Astrocyte (in vitro differentiated cells and primary cell): ENCODE measurements at regions not wholly inside any gene's neighbourhood (a gene's known extent, or its start where the extent isn't known, plus 50 kb on each side); places are given as distances from the start of the nearest gene placed in this dataset.
A peak's percentile ranks its signal among the peaks of the same experiment; 100 is the strongest.

Experiments
- DNase-seq: peaks from one replicate; pipeline ENCODE4 v3.0.0-alpha.2; 2010; ENCODE audit warnings: low read depth
- FAIRE-seq: peaks from 2 replicates; lab custom pipeline; 2011; peaks lifted over from hg19 to GRCh38; lab: Jason Lieb, UNC
- H2AFZ ChIP-seq: 2 replicates; pipeline ENCODE4 v1.6.0; 2012; ENCODE audit warnings: low read depth, low read length, inconsistent platforms
- H3K27ac ChIP-seq: 2 replicates; pipeline ENCODE4 v1.5.1; 2011; ENCODE audit warnings: low read depth, low read length, inconsistent platforms
- H3K27me3 ChIP-seq: 2 replicates; pipeline ENCODE4 v1.6.0; 2011; ENCODE audit warnings: low read length, inconsistent platforms; ENCODE audit not compliant: insufficient read depth
- H3K36me3 ChIP-seq: 2 replicates; pipeline ENCODE4 v1.5.1; 2011; ENCODE audit warnings: low read length, inconsistent platforms; ENCODE audit not compliant: insufficient read depth
- H3K4me1 ChIP-seq: 2 replicates; pipeline ENCODE4 v1.5.1; 2011; ENCODE audit warnings: low read length, inconsistent platforms; ENCODE audit not compliant: insufficient read depth
- H3K4me2 ChIP-seq: 2 replicates; pipeline ENCODE4 v1.6.0; 2012; ENCODE audit warnings: low read length, inconsistent platforms
- H3K4me3 ChIP-seq: 2 replicates; pipeline ENCODE4 v1.5.1; 2011; ENCODE audit warnings: low read depth, mild to moderate bottlenecking, low read length, inconsistent platforms; ENCODE audit not compliant: insufficient read depth
- H3K79me2 ChIP-seq: 2 replicates; pipeline ENCODE4 v1.6.0; 2012; ENCODE audit warnings: mild to moderate bottlenecking, low read length, inconsistent platforms; ENCODE audit not compliant: insufficient read depth
- H3K9ac ChIP-seq: 2 replicates; pipeline ENCODE4 v1.6.0; 2012; ENCODE audit warnings: mild to moderate bottlenecking, low read length, inconsistent platforms
- H3K9me3 ChIP-seq: 2 replicates; pipeline ENCODE4 v1.5.1; 2012; ENCODE audit warnings: low read depth, mild to moderate bottlenecking, low read length, inconsistent platforms; ENCODE audit not compliant: insufficient read depth
- H4K20me1 ChIP-seq: 2 replicates; pipeline ENCODE4 v1.6.0; 2012; ENCODE audit warnings: low read length, inconsistent platforms; ENCODE audit not compliant: insufficient read depth
- H3K27ac Mint-ChIP-seq: one replicate; pipeline ENCODE4 v1.8.0; 2021; ENCODE audit warnings: mild to moderate bottlenecking, mixed read lengths; ENCODE audit not compliant: unreplicated experiment
- H3K27me3 Mint-ChIP-seq: one replicate; pipeline ENCODE4 v1.8.0; 2021; ENCODE audit warnings: low read depth, mixed read lengths; ENCODE audit not compliant: unreplicated experiment
- H3K36me3 Mint-ChIP-seq: one replicate; pipeline ENCODE4 v1.8.0; 2021; ENCODE audit warnings: low read depth, mixed read lengths; ENCODE audit not compliant: unreplicated experiment
- H3K4me1 Mint-ChIP-seq: one replicate; pipeline ENCODE4 v1.8.0; 2021; ENCODE audit warnings: low read depth, mixed read lengths; ENCODE audit not compliant: unreplicated experiment
- H3K4me3 Mint-ChIP-seq: one replicate; pipeline ENCODE4 v1.8.0; 2021; ENCODE audit warnings: mild to moderate bottlenecking, moderate library complexity, mixed read lengths; ENCODE audit not compliant: unreplicated experiment
- H3K9me3 Mint-ChIP-seq: one replicate; pipeline ENCODE4 v1.8.0; 2021; ENCODE audit warnings: mild to moderate bottlenecking, mixed read lengths; ENCODE audit not compliant: unreplicated experiment
- EZH2 ChIP-seq: IDR thresholded peaks from 2 replicates; pipeline ENCODE4 v1.6.1; 2012; ENCODE audit warnings: mild to moderate bottlenecking, low read length, inconsistent platforms; ENCODE audit not compliant: insufficient read depth
- TF ChIP-seq, protein P1 (sequence below): IDR thresholded peaks from 2 replicates; pipeline ENCODE4 v1.5.1; 2011; ENCODE audit warnings: low read depth, mild to moderate bottlenecking, inconsistent platforms, low read length, moderate library complexity; ENCODE audit not compliant: insufficient read depth

DNA sequence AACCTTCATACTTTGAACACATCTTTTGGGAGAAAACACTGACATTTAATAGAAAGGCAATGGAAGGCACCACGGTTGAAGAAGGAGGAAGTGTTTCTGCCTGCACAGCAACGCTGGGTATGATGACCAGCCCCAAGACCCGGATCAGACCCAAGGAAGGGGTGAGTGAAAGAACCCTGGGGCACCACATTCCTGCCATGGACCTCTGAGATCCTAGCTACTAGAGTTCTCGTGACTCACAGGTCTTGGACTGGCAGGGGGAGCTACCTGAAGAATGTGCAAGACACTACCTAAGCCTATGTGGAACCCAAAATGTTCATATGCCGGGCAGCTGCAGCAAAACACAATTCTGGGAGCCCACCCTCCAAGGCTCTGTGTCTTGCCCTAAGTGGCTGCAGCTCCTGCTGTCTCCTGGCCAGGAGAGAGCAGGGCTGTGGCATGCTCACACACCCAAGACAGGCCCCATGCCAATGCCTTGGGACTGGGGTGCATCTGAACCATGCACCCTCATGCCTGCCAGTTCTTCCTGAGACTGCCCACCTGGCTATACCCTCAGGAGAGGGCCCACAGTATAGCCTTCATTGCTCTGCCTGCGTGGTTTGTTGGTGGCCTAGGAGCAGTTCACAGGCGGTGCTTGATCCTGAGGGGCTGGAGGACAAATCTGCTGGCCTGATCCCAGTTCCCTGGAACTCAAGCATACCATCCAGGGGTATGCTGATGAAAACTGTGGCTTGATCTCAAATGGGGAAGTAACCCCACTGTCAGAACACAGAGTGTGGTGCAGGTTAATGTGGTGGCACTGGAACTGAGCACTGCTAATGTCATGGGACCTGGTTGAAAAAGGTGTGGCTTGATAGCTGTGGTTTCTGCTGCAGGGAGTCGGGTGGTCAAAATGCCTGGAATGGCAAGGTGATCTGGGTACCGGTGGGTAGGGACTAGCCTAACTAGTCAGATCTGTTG lies 353.3 kb upstream of the ARHGEF26 start:
- Mint-ChIP-seq H3K4me3 (no peak overlapping the region), H3K9me3 (peaks cover 8% of the 10 kb centered on the region), H3K4me1 (no peaks in the 10 kb centered on the region), H3K36me3 (no peaks in the 10 kb centered on the region), H3K27ac (no peak overlapping the region), H3K27me3 (no peaks in the 10 kb centered on the region)
- H3K4me2 ChIP-seq = no peak overlapping the region
- no peaks in the 10 kb centered on the region for H3K27me3 ChIP-seq
- FAIRE-seq (no peak), DNase-seq (no peak)
- no peak overlapping the region for H3K27ac ChIP-seq
- no peaks in the 10 kb centered on the region for H3K79me2 ChIP-seq
- H3K36me3 ChIP-seq = no peaks in the 10 kb centered on the region
- no peaks in the 10 kb centered on the region for H3K4me1 ChIP-seq
- H4K20me1 ChIP-seq = no peaks in the 10 kb centered on the region
- H2AFZ ChIP-seq = no peak overlapping the region
- TF ChIP-seq, protein P1, sequence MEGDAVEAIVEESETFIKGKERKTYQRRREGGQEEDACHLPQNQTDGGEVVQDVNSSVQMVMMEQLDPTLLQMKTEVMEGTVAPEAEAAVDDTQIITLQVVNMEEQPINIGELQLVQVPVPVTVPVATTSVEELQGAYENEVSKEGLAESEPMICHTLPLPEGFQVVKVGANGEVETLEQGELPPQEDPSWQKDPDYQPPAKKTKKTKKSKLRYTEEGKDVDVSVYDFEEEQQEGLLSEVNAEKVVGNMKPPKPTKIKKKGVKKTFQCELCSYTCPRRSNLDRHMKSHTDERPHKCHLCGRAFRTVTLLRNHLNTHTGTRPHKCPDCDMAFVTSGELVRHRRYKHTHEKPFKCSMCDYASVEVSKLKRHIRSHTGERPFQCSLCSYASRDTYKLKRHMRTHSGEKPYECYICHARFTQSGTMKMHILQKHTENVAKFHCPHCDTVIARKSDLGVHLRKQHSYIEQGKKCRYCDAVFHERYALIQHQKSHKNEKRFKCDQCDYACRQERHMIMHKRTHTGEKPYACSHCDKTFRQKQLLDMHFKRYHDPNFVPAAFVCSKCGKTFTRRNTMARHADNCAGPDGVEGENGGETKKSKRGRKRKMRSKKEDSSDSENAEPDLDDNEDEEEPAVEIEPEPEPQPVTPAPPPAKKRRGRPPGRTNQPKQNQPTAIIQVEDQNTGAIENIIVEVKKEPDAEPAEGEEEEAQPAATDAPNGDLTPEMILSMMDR = no peak
- no peak for TF ChIP-seq EZH2
- H3K9ac ChIP-seq = no peak overlapping the region
- H3K9me3 ChIP-seq = no peaks in the 10 kb centered on the region
- H3K4me3 ChIP-seq = no peak overlapping the region

DNA sequence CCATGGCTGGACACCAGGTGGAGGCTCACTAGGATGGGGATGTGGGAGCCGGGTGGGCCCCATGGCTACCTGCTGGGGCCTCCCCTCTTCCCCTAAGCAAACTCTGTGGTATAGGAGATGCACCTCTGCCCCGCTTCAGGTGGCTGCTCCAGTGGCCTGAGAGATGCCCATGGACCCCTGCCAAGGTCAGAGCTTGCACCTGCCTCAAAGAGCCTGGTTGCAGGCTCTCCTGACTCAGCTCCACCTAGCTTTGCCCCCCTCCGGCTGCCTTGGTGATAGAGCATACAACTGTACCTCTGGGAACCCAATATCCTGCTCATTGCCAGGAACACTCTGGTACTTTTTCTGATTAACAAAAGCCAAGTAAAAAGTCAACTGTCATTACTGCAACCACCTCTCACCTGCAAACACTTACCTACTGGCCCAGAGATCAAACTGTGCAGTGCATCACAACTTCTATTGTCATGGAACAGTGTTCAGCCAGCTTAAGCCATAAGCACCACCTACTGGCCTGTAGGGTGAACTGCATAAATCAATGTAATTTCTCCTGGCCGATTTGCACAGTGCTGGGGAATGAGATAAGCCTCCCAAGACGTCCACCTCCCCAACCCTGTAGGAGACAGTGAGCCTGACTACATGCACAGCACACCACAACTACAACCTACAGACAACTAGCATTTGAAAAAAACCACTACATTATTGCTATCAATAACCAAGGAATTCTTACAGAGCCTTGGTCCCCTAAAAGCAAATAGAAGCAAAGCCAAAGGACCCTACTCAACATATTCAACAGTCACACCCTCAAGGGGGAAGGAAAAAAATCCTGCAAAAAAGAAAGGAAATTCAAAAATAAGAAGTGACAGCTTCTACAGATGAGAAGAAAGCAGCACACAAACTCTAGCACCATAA lies 352.4 kb upstream of the ARHGEF26 start:
- FAIRE-seq = peak; percentile 45
- H3K27me3 ChIP-seq = no peaks in the 10 kb centered on the region
- no peak overlapping the region for H3K4me2 ChIP-seq
- H3K27me3 Mint-ChIP-seq = no peaks in the 10 kb centered on the region
- no peaks in the 10 kb centered on the region for H3K4me1 Mint-ChIP-seq
- no peaks in the 10 kb centered on the region for H3K79me2 ChIP-seq
- no peak overlapping the region for H3K27ac ChIP-seq
- H3K9me3 Mint-ChIP-seq = peaks cover 8% of the 10 kb centered on the region
- H2AFZ ChIP-seq = no peak overlapping the region
- H3K9ac ChIP-seq = no peak overlapping the region
- H3K4me1 ChIP-seq = no peaks in the 10 kb centered on the region
- H3K36me3 ChIP-seq = no peaks in the 10 kb centered on the region
- no peak overlapping the region for H3K4me3 Mint-ChIP-seq
- no peak for TF ChIP-seq EZH2
- TF ChIP-seq, protein P1 = peak; percentile 82
- DNase-seq = peak; percentile 39
- no peaks in the 10 kb centered on the region for H3K9me3 ChIP-seq
- H3K4me3 ChIP-seq = no peak overlapping the region
- no peaks in the 10 kb centered on the region for H4K20me1 ChIP-seq
- H3K36me3 Mint-ChIP-seq = no peaks in the 10 kb centered on the region
- no peak overlapping the region for H3K27ac Mint-ChIP-seq
